Lower lobe of right lung (tissue), 2 donors: ENCODE measurements at regions not wholly inside any gene's neighbourhood (a gene's known extent, or its start where the extent isn't known, plus 50 kb on each side); places are given as distances from the start of the nearest gene placed in this dataset.

Experiments
- ATAC-seq, 2 donors: fragments of 200-7000 bp; cut with Tn5 transposase; one replicate each; pipeline ENCODE4 v1.9.1; 2020 to 2022; ENCODE audit warnings: mild to moderate bottlenecking in 2 of 2, moderate library complexity in 2 of 2
- DNase-seq: peaks from one replicate; pipeline ENCODE4 v3.0.0-alpha.2; 2020
- H3K27ac ChIP-seq: fragments of 200-600 bp; one replicate; pipeline ENCODE4 v1.8.0; 2022
- H3K27me3 ChIP-seq: fragments of 200-600 bp; one replicate; pipeline ENCODE4 v1.8.0; 2022; ENCODE audit warnings: low read depth
- H3K36me3 ChIP-seq: fragments of 200-600 bp; one replicate; pipeline ENCODE4 v1.8.0; 2022; ENCODE audit warnings: mild to moderate bottlenecking
- H3K4me1 ChIP-seq: fragments of 200-600 bp; one replicate; pipeline ENCODE4 v1.8.0; 2022
- H3K4me3 ChIP-seq: fragments of 200-600 bp; one replicate; pipeline ENCODE4 v1.8.0; 2022; ENCODE audit warnings: mild to moderate bottlenecking
- H3K9me3 ChIP-seq: fragments of 200-600 bp; one replicate; pipeline ENCODE4 v1.8.0; 2022
- CTCF ChIP-seq: fragments of 200-600 bp; IDR thresholded peaks from one replicate; pipeline ENCODE4 v1.8.0; 2022; ENCODE audit warnings: antibody characterized with exemption, mild to moderate bottlenecking
- intact Hi-C: fragments of 100-400 bp; cut with DNase I; formaldehyde crosslinking; loops from one replicate; pipeline ENCODE4 v1.11.0; 2022
- donor health status: DM: no; HTN: yes; CAD: no; lungs with severe emphysema.

- Histone ChIP-seq H3K9me3 (no peaks in the 10 kb centered on the region), H3K4me3 (no peak overlapping the region), H3K4me1 (no peaks in the 10 kb centered on the region), H3K36me3 (no peaks in the 10 kb centered on the region), H3K27ac (no peak overlapping the region), H3K27me3 (no peaks in the 10 kb centered on the region)
- no peak for TF ChIP-seq CTCF
- intact Hi-C loops = no loop called here
- ATAC-seq (no peak), DNase-seq (no peak)
Observed at GRCh38 chr20:40314278-40314677, 374.8 kb downstream of the MAFB start.

GRCh38 chr20:40313730-40314129 is 375.3 kb downstream of the MAFB start:
- H3K27ac ChIP-seq = no peak overlapping the region
- intact Hi-C loops = no loop called here
- no peak for ATAC-seq

GRCh38 chr20:40309731-40310130 is 379.3 kb downstream of the MAFB start:
- no peak for DNase-seq
- no peak for TF ChIP-seq CTCF
- no peaks in the 10 kb centered on the region for H3K27me3 ChIP-seq
- no peak overlapping the region for H3K4me3 ChIP-seq
- H3K4me1 ChIP-seq = no peaks in the 10 kb centered on the region
- no peaks in the 10 kb centered on the region for H3K9me3 ChIP-seq
- ATAC-seq = no peak
- no peak overlapping the region for H3K27ac ChIP-seq
- intact Hi-C loops = no loop called here
- no peaks in the 10 kb centered on the region for H3K36me3 ChIP-seq

More at GRCh38 chr20:40313730-40314129, 375.3 kb downstream of the MAFB start:
- H3K27me3 ChIP-seq = no peaks in the 10 kb centered on the region
- no peaks in the 10 kb centered on the region for H3K9me3 ChIP-seq
- DNase-seq = no peak
- no peak overlapping the region for H3K4me3 ChIP-seq
- TF ChIP-seq CTCF = no peak
- H3K36me3 ChIP-seq = no peaks in the 10 kb centered on the region
- H3K4me1 ChIP-seq = no peaks in the 10 kb centered on the region

- Histone ChIP-seq H3K4me1 (no peaks in the 10 kb centered on the region), H3K4me3 (no peak overlapping the region), H3K27me3 (no peaks in the 10 kb centered on the region), H3K36me3 (no peaks in the 10 kb centered on the region), H3K9me3 (no peaks in the 10 kb centered on the region), H3K27ac (no peak overlapping the region)
- TF ChIP-seq CTCF = no peak
- DNase-seq (no peak), ATAC-seq (no peak)
- intact Hi-C loops = no loop called here
Observed at GRCh38 chr20:40307997-40308396, 381.0 kb downstream of the MAFB start.

- TF ChIP-seq CTCF = no peak
- ATAC-seq (no peak), DNase-seq (no peak)
- Histone ChIP-seq H3K4me3 (no peak overlapping the region), H3K27me3 (no peaks in the 10 kb centered on the region), H3K27ac (no peak overlapping the region), H3K4me1 (no peaks in the 10 kb centered on the region), H3K9me3 (no peaks in the 10 kb centered on the region), H3K36me3 (no peaks in the 10 kb centered on the region)
- intact Hi-C loops = no loop called here
Observed at GRCh38 chr20:40307268-40307667, 381.8 kb downstream of the MAFB start.

- H3K9me3 ChIP-seq = no peaks in the 10 kb centered on the region
- H3K4me1 ChIP-seq = no peaks in the 10 kb centered on the region
- intact Hi-C loops = no loop called here
- no peak for DNase-seq
- no peaks in the 10 kb centered on the region for H3K27me3 ChIP-seq
- no peaks in the 10 kb centered on the region for H3K36me3 ChIP-seq
- ATAC-seq = no peak
- H3K27ac ChIP-seq = no peak overlapping the region
- no peak overlapping the region for H3K4me3 ChIP-seq
- no peak for TF ChIP-seq CTCF
Observed at GRCh38 chr20:40305303-40305702, 383.7 kb downstream of the MAFB start.
